ENCODE measurements at regions not wholly inside any gene's neighbourhood (a gene's known extent, or its start where the extent isn't known, plus 50 kb on each side); places are given as distances from the start of the nearest gene placed in this dataset.
"Not testable (repeated sequence)": the region's sequence is repeated elsewhere in the genome, so short reads cannot be mapped to it uniquely, and the experiment has no call there.

DNA sequence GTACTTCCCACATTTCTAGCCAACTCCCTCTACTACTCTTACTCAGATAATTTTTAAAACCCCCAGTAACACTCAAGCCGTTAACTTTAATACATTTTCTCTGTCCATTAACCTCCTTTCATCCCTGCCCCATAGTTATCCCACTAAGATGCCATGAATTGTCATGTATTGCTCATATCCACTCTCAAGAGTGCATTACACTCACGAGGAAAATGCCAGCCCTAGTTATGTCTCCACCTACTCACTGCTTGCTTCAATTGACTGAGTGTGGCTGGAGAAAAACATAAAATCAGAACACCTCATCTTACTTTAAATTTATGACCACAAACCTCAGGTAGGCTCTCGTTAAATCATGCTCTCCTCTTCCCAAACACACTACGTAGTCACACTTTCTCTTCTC is 324.1 kb upstream of the NPSR1 start:
- DNase-seq = no peak

DNA sequence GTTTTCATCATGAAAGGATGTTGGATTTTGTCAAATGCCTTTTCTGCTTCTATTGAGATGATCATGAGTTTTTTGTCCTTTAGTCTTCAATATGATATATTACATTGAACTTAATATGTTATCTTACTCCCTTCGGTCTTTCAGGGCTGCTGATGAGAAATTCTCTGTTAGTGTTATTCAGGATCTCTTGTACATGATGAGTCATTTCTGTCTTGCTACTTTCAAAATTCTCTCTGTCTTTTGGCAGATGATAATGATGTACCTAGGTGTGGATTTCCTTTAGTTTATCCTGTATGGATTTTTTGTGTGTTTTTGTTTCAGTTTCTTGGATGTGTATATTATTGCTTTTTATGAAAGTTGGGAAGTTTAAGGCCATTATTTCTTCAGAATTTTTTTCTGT is 320.9 kb upstream of the NPSR1 start:
- DNase-seq = no peak

DNA sequence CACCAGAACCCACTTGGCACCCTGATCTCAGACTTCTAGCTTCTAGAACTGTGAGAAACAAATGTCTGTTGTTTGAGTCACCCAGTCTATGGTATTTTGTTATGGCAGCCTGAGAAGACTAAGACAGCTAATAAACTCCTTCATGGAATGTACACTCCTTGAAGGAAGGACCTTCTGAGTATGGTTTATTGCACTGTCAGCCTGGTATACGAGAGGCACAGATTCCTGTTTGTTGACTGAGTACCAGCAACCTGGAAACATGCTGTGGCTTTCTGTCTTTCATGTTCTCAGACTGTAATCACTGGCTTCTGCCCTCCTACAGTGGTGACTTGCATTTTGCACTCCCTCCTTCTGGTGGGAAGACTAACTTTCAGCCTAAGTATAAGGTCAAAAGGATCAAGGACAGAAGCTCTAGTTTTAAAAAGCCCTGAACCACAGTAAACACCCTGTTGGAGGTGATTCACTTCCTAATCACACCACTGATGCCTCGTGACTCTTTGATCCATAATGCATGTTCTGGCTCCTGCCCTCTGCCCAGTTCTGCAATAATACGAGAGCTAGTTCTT is 319.0 kb upstream of the NPSR1 start:
- no peak for DNase-seq

DNA sequence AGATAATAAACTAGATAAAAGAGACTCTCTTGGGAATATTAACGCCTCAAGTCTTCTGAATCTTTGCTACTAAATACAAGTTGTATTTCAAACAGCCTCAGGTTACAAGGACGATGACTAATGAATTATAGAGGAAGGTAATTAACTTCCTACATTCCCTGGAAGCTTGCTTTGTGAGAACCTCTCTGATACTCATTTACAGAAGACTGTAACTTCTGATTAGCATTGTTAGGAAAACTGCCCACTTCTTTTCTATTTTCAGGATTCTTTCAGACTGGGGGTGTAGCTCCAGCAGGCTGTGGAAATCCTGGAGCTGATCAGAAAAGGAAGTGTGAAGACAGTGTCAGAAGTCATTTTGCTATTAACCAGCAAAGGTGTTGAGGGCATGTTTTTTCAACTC is 316.7 kb upstream of the NPSR1 start:
- DNase-seq = no peak

DNA sequence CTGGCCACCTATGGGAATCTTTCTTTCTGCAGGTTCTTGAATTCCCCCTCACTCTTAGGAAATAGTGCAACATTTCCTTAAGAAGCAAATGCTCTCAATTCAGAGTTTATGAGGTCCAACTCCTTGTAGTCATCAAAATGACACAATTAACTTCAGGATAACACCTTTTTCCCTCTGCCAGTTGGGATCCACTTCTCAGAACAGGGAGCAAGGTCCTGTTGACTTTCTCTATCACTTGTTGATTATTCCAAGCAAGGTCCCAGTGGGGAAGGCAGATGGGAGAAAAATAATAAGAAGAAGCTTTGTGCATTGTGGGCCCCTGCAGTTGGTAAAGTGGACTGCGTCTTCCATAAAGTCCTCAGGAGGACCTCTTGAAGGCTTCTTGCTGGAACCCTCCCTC is 315.6 kb upstream of the NPSR1 start:
- DNase-seq = no peak

DNA sequence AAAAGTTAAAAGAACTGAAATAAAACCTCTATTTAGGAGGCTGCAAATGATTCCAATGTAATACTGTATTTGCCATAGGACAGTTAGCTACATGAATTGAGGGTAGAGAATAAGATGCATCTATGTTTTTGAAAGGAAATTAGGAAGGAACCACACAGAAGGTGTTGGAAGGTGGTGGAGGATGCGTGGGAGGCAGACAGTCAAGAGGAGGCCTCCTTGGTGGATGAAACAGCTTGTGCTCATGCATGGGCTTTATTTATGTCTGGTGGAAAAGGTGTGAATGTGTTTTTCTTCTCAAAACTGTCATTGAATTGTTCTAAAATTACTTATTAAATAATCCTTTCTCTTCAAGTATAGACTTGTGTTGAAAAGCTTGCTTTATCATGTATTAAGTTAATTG is 314.4 kb upstream of the NPSR1 start:
- DNase-seq = no peak

DNA sequence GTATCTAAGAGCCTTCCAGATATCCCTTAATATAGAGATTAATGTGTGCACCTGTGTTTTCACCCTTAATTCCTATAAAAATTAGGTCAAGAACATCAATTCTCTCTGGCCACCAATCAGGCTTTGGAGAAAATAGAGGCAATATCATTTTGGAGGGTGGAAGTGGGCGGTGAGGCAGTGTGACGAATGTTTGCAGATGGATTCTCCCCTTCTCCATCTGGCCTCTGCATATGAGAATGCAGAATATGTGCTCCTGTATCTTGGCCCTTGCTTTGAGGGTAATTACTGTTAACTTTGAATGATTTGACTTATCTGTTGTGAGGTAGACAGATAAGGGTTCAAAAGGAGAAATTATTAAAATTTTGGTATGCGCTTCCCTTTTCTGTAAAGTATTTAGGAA is 304.0 kb upstream of the NPSR1 start:
- no peak for DNase-seq

DNA sequence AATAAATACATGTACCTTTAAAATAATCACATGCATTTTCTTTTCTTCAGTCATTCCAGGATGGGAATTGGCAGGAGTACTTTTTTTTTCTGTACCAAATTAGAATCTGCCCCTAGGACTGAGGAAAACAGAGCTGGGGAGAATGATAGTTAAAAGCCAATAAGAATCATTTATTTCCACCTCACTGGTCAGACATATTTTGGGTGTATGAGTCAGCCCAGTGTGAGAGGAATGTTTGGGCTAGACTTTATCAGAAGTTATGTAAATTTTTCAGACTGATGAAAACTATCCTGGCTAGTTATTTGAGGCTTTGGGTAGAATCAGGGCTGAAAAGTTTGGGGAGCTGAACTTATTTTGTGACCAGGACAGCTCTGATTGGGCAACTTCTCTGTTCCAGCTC is 303.1 kb upstream of the NPSR1 start:
- no peak for DNase-seq

DNA sequence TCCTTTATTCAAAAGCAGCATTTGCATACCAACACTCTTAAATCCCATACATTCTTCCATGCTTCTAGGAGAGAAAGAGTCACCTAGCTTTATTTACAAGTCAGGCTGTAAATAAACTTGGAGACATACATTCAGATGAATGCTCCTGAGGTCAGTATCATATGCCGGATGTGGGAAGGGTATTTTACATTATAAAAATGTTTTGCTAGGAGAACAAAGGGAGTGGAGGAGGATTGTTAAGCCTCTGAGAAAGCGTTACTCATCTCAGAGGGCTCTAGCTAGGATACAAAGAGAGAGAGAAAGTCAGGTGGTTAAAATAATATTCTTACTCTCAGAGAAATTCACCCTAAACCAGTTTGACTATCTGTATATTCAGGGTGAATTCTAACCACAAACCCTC is 300.9 kb upstream of the NPSR1 start:
- DNase-seq = no peak

DNA sequence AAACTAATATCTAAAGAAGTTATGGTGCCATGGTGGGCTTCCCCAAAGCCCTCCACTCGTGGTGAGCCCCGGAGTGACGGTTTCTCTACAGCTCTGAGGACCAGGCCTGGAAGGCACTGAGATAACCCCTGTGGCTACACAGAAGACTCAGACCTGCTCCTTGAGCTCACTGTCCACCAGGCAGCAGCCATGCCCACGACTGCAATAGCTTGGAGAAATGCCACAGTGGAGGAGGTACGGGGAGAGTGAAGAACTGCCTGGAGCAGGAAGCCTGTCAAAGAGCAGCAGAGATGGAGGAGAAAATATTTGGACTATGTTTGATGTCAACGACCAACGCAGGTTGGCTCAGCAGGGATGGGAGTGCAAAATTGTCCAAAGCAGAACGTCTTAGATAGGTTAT is 300.1 kb upstream of the NPSR1 start:
- no peak for DNase-seq

DNA sequence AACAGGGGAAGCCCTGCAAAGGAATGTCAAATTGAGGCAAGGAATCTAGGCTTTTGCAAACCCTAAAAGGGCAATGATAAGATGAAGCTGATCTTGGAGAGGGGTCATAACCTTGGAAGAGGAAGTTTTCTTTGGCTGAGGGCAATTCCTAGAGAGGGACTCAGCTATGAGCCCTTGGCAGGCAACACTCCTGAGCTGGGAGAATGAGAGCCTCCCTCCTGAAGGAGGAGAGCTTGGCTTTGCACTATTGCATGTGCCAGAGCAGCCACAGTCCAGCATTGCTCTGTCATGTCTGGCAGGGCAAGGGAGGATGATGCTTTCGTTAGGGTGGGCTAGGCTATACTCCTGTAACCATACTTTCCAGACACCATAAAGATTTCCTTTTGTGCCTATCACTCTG is 299.4 kb upstream of the NPSR1 start:
- not testable (repeated sequence) for DNase-seq

DNA sequence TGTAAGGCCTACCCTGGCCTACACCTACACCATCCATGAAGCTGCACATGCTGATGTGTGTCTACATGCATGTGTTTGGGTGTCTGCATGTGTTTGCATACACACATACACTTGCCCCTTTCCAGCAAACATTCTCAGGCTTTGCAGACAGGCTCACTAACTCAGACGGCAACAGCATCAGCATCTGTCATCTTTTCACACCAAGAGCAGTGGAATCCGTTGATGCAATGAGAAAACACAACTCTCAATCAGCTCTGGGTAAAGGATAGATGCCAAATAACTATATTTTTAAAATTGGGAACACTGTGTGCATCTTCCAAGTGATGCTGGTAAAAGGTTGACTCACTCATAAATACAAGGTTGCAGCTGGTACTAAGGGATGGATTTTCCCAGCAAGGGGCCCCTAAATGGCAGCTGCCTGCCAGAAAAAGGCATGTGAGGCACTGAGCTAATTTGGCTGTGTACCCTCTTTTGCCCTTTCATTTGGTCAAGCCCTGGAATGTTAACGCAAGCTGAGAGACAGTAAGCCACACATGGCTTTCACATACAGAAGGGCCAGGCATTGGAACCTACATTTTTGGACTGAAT is 296.3 kb upstream of the NPSR1 start:
- no peak for DNase-seq

DNA sequence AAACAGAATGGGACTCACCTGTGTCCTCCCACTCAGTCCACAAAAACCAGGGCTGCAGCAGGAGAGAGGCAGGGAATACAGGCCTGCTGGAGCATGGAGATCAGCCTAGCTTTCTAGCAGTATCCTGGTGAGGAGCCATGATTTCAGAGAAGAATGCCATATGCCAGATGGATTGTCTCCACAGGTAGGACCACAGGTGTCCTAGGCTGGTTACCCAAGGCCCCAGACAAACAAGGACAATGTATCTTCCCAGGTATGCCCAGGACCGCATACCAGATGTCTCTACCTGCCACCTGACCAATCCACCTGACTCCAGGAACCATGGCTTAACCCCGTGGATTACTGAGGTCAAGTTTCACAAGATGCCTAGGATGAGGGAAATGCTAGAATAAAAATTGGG is 295.4 kb upstream of the NPSR1 start:
- DNase-seq = no peak

DNA sequence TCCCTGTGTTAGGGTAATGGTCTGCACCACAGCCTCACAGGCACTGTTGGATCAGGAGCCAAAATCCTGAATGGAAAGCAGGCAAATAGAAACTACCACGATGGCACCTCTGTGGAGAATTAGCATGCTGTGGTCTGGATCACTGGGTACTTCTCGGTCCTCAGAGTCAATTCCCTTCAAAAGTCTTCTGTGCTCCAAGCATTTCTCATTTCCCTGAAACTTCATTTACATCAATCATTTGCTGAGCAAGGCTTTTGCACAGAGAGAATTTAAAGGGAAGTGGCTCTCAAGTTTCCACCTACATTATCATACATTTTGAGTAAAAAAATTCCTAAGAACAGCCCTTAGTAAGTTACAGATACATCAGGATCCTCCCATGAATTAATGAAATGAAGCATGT is 293.9 kb upstream of the NPSR1 start:
- DNase-seq = no peak

DNA sequence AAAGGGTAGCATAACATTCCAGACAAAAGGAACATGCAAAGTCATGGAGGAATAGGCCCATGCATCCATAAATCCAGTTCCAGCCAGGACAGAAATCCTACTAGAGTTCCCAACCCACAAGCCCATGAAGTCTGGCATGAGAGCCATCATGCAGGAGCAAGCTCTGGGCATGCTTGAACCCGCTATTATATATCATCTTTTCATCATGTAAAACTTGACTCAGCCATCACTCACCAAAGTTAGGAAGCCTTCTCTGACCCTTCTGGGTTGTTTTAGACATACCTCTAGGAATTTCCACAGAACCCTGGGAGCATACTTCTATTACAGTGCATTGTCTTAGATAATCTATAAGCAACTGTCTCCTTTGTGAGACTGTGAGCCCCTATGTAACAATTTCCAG is 293.0 kb upstream of the NPSR1 start:
- DNase-seq = no peak

DNA sequence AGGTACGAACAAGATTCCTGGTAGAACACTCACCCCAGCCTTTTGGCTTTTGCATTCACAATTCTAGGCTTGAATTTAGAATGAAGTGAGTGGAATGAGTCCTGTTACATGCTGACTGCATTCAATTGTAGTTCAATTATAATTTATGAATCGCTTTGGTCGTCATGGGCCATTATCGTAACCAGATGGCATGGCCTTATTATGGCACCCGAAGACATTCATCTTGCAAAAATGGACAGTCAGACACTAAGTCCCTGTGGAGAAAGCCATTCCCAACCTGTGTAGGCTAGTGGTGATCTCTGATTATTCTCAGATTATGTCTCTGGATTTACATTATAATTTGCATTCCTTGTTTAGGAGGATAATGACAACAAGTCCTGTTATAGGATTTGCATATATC is 292.4 kb upstream of the NPSR1 start:
- no peak for DNase-seq

DNA sequence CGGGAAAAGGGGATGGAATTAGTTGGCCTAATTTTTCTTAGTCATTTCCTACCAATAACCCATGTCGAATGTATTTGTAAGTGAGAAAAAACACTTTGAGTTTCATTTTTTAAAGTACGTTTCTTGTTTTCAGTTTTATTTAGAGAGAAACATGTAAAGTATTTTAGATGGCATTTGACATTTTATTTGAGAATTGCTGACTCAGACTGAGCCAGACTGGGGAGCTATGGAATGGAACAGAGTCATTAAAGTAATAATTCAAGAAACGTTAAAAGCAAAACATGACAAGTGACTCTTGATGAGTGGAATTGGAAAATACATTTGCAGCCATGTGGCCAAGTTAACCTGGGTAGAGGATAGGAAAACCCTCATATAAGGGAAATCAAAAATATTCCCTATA is 286.1 kb upstream of the NPSR1 start:
- DNase-seq = no peak

DNA sequence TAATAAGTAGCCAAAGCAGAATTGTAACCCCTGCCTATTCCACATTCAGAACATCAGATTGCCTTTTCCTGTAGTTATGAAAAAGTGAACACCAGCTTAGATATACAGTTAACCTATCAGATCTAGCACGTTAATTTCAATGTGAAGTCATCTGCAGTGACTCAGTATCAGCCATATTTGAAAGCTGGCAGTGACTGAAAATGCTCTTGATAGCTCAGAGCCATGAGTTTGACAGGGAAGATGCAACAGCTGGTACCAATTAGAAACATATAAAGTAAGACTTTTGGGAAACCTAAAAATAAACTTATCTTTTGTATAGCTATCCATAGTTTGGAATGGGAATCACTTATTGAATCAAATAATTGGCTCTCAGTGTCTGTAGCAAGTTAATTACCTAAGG is 284.1 kb upstream of the NPSR1 start:
- DNase-seq = no peak

DNA sequence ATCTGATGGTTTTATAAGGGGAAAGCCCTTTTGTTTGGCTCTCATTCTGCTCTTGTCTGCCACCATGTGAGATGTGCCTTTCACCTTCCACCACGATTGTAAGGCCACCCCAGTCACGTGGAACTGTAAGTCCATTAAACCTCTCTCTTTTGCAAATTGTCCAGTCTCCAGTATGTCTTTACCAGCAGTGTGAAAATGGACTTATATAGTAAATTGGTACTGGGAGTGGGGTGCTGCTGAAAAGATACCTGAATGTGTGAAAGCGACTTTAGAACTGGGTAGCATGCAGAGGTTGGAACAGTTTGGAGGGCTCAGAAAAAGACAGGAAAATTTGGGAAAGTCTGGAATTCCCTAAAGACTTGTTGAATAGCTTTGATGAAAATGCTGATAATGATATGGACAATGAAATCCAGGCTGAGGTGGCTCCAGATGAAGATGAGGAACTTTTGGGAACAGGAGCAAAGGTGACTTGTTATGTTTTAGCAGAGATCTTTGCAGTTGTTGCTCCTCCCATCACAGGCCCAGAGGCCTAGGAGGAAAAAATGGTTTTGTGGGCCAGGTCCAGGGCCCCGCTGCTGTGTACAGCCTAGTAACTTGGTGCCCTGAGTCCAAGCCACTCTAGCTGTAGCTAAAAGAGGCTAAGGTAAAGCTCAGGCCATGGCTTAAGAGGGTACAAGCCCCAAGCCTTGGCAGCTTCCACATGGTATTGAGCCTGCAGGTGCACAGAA is 275.7 kb upstream of the NPSR1 start:
- DNase-seq = no peak

DNA sequence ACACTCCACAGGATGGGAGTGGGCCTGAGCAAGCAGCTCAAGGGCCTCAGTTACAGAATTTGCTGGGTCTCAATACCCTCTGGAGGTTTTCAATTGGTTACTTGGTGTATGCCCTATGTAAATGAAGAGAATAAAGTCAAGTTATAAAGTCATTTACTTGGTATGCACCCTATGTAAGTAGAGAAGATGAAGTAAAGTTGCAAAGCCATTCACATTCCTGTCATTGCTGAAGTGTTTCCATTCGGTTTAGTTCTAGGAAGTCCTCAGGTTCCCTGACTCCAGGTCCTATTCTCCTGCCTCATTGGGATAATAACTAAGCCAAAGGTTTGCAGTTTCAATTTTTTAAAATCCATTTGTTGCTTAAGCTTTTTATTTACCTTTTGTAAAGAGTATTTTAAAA is 272.6 kb upstream of the NPSR1 start:
- no peak for DNase-seq

DNA sequence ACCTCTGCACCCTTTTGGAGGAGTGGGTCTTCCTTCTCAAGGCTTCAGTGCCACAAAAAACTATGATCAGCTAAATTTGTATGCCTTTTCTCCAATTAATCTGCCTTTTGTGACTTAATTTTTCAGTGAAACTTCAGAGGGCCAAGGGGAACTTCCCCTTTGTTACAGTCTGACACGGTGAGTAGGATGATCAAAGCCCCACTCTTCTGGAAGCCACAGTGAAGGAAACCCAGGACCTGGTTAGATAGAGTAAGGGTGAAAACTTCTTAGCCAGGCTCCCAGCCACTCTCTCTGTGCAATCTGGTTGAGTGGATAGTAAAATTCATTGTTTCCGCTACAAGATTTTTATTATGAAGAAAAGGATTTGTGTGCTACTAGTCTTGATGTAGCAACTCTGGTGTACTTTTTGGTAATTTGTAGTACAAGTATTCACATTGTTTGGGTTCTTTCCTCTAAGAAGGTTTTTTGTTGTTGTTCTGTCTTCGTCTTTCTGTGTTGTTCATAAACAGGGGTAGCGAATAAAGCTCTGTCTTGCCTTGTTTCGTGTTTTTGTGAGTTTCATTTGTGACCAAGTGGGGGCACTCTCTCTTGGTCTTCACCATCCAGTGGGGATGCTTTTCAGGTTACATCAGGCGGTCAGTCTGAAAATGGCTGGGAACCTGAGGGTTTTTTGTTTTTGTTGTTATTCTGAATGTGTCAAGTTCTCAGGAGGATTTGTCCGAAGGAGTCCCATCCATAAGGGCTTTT is 268.5 kb upstream of the NPSR1 start:
- no peak for DNase-seq

DNA sequence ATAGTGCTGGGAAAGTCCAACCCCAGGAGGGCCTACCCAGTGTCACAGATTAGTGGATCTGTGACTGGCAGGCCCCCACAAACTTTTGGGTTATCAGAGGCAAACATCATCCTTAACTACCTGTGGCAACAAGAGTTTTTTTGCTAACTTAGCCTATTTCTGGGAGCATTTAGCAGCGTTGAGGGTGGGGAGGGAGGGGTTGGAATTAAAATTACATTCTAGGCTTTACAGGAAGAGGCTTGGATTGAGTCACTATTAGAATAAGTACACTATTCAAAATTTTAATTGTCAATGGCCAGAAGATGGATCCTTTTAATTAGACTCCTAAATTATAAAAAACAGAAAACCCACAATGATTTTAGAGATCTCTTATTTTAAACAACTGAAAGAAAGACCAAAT is 267.9 kb upstream of the NPSR1 start:
- DNase-seq = no peak

DNA sequence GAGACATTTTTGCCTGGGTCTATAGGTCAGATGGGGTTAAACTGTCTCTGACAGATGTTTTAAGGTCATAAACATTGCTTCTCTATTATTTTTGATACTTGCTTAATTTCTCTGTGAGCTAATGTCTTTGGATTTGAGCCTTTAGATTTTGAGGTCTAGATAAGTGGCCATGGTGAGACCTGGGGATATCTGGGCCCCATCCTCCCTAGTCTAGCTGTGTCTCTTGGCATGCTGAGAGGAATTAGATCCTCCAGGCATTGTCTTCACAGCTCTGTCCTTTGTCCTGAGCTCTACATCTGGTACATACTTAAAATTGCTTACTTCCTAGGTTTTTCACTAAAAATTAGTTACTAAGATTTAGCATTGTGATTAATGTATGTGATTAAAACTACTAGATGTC is 265.0 kb upstream of the NPSR1 start:
- DNase-seq = no peak

DNA sequence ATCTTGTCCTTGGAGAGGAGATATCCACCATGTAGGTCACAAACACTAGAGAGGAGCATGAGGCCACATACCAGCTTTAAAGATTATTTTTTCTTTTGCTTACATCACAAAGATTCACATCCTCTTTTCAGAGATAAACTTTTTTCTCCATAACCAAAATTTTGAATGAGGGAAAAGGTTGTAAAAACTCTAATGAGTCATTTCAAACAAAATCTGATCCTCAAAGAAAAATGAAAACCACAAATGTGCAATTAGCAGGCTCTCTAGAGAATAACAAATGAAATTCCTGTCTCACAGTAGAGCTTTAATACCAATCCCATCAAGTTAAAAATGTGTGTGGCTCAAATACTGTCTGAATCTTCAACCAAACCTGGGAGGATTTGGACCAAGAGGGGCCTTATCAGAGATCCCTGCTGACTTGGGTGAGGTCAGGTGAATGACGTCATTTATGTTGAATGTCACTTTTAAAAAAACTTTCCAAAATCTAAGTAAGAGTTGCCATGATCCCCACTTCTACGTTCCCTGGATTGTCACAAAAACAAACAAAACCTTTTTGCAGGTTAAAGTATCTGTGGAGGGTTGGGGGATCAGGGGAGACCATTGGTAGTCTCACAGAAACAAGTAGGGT is 261.5 kb upstream of the NPSR1 start:
- no peak for DNase-seq

Data from CD4-positive, alpha-beta T cell treated with Interleukin-10 for 1 hour (primary cell).